NB4 (cell line): ENCODE measurements at regions not wholly inside any gene's neighbourhood (a gene's known extent, or its start where the extent isn't known, plus 50 kb on each side); places are given as distances from the start of the nearest gene placed in this dataset.

Experiments
- POLR2A ChIP-seq: IDR thresholded peaks from 2 replicates; pipeline ENCODE4 v1.6.1; 2011; ENCODE audit warnings: mild to moderate bottlenecking; ENCODE audit not compliant: insufficient read length; ENCODE audit errors: extremely low read depth
- TF ChIP-seq, protein P1 (sequence below): IDR thresholded peaks from one replicate; pipeline ENCODE4 v1.5.1; 2012; ENCODE audit warnings: low read depth, low read length

DNA sequence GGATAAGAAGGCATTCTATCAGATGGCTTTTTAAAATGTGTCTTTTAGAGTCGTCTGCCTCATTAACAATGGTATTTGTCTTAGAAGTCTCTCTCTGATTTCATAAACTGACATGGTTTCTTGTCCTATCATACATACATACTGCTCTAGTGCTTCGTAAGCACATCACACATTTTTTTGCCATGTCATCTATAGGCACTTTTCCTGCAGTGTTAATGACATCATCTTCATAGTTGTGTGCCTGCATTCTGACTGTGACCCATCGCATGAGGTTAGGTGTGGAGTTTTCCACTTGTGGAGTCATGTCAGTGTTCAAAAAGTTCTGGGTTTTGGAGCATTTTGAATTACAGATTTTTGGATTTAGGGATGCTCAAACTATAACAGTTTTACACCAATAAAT lies 361.6 kb upstream of the SPOCK3 start:
- TF ChIP-seq, protein P1, sequence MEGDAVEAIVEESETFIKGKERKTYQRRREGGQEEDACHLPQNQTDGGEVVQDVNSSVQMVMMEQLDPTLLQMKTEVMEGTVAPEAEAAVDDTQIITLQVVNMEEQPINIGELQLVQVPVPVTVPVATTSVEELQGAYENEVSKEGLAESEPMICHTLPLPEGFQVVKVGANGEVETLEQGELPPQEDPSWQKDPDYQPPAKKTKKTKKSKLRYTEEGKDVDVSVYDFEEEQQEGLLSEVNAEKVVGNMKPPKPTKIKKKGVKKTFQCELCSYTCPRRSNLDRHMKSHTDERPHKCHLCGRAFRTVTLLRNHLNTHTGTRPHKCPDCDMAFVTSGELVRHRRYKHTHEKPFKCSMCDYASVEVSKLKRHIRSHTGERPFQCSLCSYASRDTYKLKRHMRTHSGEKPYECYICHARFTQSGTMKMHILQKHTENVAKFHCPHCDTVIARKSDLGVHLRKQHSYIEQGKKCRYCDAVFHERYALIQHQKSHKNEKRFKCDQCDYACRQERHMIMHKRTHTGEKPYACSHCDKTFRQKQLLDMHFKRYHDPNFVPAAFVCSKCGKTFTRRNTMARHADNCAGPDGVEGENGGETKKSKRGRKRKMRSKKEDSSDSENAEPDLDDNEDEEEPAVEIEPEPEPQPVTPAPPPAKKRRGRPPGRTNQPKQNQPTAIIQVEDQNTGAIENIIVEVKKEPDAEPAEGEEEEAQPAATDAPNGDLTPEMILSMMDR: no peak
- TF ChIP-seq POLR2A: no peak
